SK-N-MC (cell line): ENCODE measurements at regions not wholly inside any gene's neighbourhood (a gene's known extent, or its start where the extent isn't known, plus 50 kb on each side); places are given as distances from the start of the nearest gene placed in this dataset.

Source experiments
- EZH2 ChIP-seq: fragments of 200-600 bp; sonication (generic); IDR thresholded peaks from one replicate; pipeline ENCODE4 v1.6.1; 2017; ENCODE audit warnings: antibody characterized with exemption
- FOXP2 ChIP-seq: optimal IDR thresholded peaks from 2 replicates; pipeline ENCODE3; 2011; ENCODE audit warnings: mild to moderate bottlenecking, moderate library complexity; ENCODE audit not compliant: insufficient read depth; ENCODE audit errors: extremely low read length, control extremely low read depth
- POLR2AphosphoS5 ChIP-seq: IDR thresholded peaks from 2 replicates; pipeline ENCODE4 v1.6.1; 2012; ENCODE audit warnings: mild to moderate bottlenecking, low read depth, low read length, borderline replicate concordance

DNA sequence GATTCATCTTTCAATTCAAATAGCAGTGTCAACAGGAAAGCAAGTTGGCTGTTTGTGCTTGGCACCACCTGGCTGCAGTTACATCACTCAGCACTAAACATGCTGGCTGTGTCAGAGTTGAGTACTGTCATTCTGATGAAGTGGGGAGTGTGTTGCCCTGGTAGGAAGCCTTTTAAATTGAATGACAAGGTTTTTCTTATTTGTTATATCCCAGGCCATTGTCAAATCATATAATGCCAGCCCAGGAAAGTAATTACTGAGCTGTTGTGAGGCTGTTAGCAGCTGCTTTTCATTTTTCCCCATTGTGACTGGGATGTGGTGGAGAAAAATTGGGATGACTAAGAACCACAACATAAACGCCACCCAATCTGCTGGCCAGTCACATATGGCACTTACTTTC lies 106.5 kb upstream of the PRKD1 start:
- TF ChIP-seq EZH2 (no peak), FOXP2 (no peak), POLR2AphosphoS5 (no peak)
